GM23338 (cell line): ENCODE measurements at regions not wholly inside any gene's neighbourhood (a gene's known extent, or its start where the extent isn't known, plus 50 kb on each side); places are given as distances from the start of the nearest gene placed in this dataset.

Source experiments
- ATAC-seq: fragments of 200-7000 bp; cut with Tn5 transposase; 3 replicates; pipeline ENCODE4 v1.9.1; 2020
- DNase-seq: peaks from one replicate; pipeline ENCODE4 v3.0.0-alpha.2; 2015; ENCODE audit warnings: low spot score
- H2AFZ ChIP-seq: fragments of 200-600 bp; sonication (generic); 2 replicates; pipeline ENCODE4 v1.8.0; 2016; ENCODE audit warnings: antibody characterized with exemption, mild to moderate bottlenecking, moderate library complexity
- H3F3A ChIP-seq: fragments of 200-600 bp; sonication (generic); replicated peaks from 2 replicates; pipeline ENCODE4 v1.8.0; 2017; ENCODE audit warnings: antibody characterized with exemption, mixed run types, low read depth
- H3K27ac ChIP-seq: fragments of 200-600 bp; sonication (generic); 2 replicates; pipeline ENCODE4 v1.6.1; 2016; ENCODE audit warnings: low read depth
- H3K27me3 ChIP-seq: fragments of 200-600 bp; sonication (generic); 2 replicates; pipeline ENCODE4 v1.8.0; 2016; ENCODE audit warnings: mild to moderate bottlenecking, mixed run types, moderate library complexity; ENCODE audit not compliant: insufficient read depth
- H3K36me3 ChIP-seq: fragments of 200-600 bp; sonication (generic); 2 replicates; pipeline ENCODE4 v1.8.0; 2016; ENCODE audit warnings: mild to moderate bottlenecking; ENCODE audit not compliant: insufficient read depth
- H3K4me1 ChIP-seq: fragments of 200-600 bp; sonication (generic); 2 replicates; pipeline ENCODE4 v1.8.0; 2016; ENCODE audit warnings: mild to moderate bottlenecking, moderate library complexity; ENCODE audit not compliant: insufficient read depth
- H3K4me2 ChIP-seq: fragments of 200-600 bp; sonication (generic); 2 replicates; pipeline ENCODE4 v1.7.1; 2017; ENCODE audit warnings: mixed run types
- H3K4me3 ChIP-seq: fragments of 200-600 bp; sonication (generic); 2 replicates; pipeline ENCODE4 v1.6.1; 2016; ENCODE audit warnings: mixed run types
- H3K79me2 ChIP-seq: fragments of 200-600 bp; sonication (generic); replicated peaks from 2 replicates; pipeline ENCODE4 v1.8.0; 2017; ENCODE audit warnings: mild to moderate bottlenecking; ENCODE audit not compliant: insufficient read depth
- H3K9me2 ChIP-seq: fragments of 200-600 bp; sonication (generic); 2 replicates; pipeline ENCODE4 v1.8.0; 2017; ENCODE audit not compliant: insufficient read depth
- H4K20me1 ChIP-seq: fragments of 200-600 bp; sonication (generic); replicated peaks from 2 replicates; pipeline ENCODE4 v1.8.0; 2017; ENCODE audit warnings: mild to moderate bottlenecking; ENCODE audit not compliant: insufficient read depth
- H3K27ac Mint-ChIP-seq: 2 replicates; pipeline ENCODE4 v1.8.0; 2020; ENCODE audit warnings: inconsistent platforms, mild to moderate bottlenecking, moderate library complexity, mixed read lengths
- H3K27me3 Mint-ChIP-seq: 3 replicates; pipeline ENCODE4 v1.8.0; 2022; ENCODE audit warnings: low read depth, mild to moderate bottlenecking, moderate library complexity, mixed read lengths, inconsistent platforms; ENCODE audit not compliant: insufficient read depth, poor library complexity
- H3K36me3 Mint-ChIP-seq: 3 replicates; pipeline ENCODE4 v1.8.0; 2021; ENCODE audit warnings: low read depth, mild to moderate bottlenecking, inconsistent platforms, moderate library complexity, mixed read lengths
- H3K4me1 Mint-ChIP-seq: 3 replicates; pipeline ENCODE4 v1.8.0; 2020; ENCODE audit warnings: mild to moderate bottlenecking, inconsistent platforms, mixed read lengths
- H3K4me3 Mint-ChIP-seq: 3 replicates; pipeline ENCODE4 v1.8.0; 2021; ENCODE audit warnings: moderate library complexity, mild to moderate bottlenecking, inconsistent platforms, mixed read lengths
- H3K9me3 Mint-ChIP-seq: 3 replicates; pipeline ENCODE4 v1.8.0; 2020; ENCODE audit warnings: moderate library complexity, mild to moderate bottlenecking, inconsistent platforms, mixed read lengths
- CREB1 ChIP-seq: fragments of 250-450 bp; sonication (Bioruptor Pico); IDR thresholded peaks from 2 replicates; pipeline ENCODE4 v1.5.0; 2020; ENCODE audit warnings: low read depth, mild to moderate bottlenecking, moderate library complexity
- EZH2 ChIP-seq: fragments of 200-600 bp; sonication (generic); IDR thresholded peaks from one replicate; pipeline ENCODE4 v1.8.0; 2017; ENCODE audit warnings: antibody characterized with exemption, mild to moderate bottlenecking, low read depth; ENCODE audit not compliant: unreplicated experiment
- EZH2phosphoT487 ChIP-seq: fragments of 200-600 bp; sonication (generic); IDR thresholded peaks from one replicate; pipeline ENCODE4 v1.8.1; 2018; ENCODE audit warnings: antibody characterized with exemption; ENCODE audit not compliant: unreplicated experiment
- NANOG ChIP-seq: IDR thresholded peaks from 2 replicates; pipeline ENCODE4 v1.6.1; 2016; ENCODE audit warnings: antibody characterized with exemption, borderline replicate concordance
- POLR2AphosphoS5 ChIP-seq: IDR thresholded peaks from 2 replicates; pipeline ENCODE4 v1.6.1; 2016; ENCODE audit warnings: antibody characterized with exemption, low read depth
- STAT1 ChIP-seq: IDR thresholded peaks from one replicate; pipeline ENCODE4 v1.6.1; 2016; ENCODE audit warnings: antibody characterized with exemption; ENCODE audit not compliant: unreplicated experiment
- ZNF114 ChIP-seq: fragments of 250-450 bp; sonication (Bioruptor Pico); IDR thresholded peaks from 2 replicates; pipeline ENCODE4 v1.5.0; 2020; ENCODE audit warnings: mild to moderate bottlenecking, moderate library complexity
- ZNF331 ChIP-seq: fragments of 250-450 bp; sonication (Bioruptor Pico); IDR thresholded peaks from 2 replicates; pipeline ENCODE4 v1.5.0; 2020; ENCODE audit warnings: low read depth, mild to moderate bottlenecking, moderate library complexity
- TF ChIP-seq, protein P1 (sequence below): IDR thresholded peaks from one replicate; pipeline ENCODE4 v1.6.1; 2018; ENCODE audit warnings: antibody characterized with exemption; ENCODE audit not compliant: unreplicated experiment
- TF ChIP-seq, protein P2 (sequence below): IDR thresholded peaks from 2 replicates; pipeline ENCODE4 v1.6.1; 2016; ENCODE audit warnings: antibody characterized with exemption

DNA sequence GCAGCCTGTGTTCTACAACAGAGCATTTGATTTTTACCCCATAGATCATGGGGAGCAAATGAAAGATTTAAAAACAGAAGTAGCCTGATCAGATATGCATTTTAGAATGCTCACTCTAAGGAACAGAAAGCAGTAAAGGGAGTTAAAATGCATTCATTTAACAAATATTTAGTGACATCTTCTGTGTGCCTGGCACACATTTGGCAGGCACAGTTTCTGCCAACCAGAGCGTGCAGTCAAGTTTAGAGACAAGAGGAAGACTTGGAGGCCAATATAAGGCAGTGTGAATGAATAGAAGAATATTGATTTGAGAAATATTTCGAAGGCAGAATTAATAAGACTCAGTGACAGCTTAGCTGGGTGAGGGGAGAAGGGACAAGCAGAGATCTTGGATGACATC lies 210.1 kb downstream of the KDR start:
- no peak for ATAC-seq
- H3K27me3 Mint-ChIP-seq = no peaks in the 10 kb centered on the region
- peaks cover 14% of the 10 kb centered on the region for H3K4me1 Mint-ChIP-seq

DNA sequence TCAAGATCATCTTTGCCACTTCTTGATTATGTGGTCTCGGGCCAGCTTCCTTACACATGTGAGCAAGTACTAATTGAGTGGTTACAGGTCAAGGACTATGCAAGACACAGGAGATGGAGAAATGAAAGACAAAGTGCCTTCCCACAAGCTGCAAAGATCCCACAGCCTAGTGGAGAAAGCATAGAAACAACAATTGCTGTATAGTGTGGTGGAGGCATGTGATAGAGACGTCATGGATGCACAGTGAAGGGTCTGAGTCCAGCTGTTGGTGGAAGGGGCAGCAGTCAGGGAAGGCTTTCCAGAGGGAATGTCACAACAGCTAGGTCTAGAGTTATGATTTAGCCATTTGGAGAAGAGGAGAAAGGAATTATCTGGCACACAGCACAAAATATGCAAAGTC lies 210.6 kb downstream of the KDR start:
- Histone ChIP-seq H3K4me2 (no peak overlapping the region), H2AFZ (no peak overlapping the region), H3K27me3 (no peaks in the 10 kb centered on the region), H3K36me3 (no peaks in the 10 kb centered on the region), H3F3A (no peaks in the 10 kb centered on the region), H3K9me2 (peaks cover 10% of the 10 kb centered on the region; the same call in 1 of the 2 replicates), H3K4me1 (peaks cover 13% of the 10 kb centered on the region), H4K20me1 (no peaks in the 10 kb centered on the region), H3K79me2 (no peaks in the 10 kb centered on the region), H3K27ac (no peak overlapping the region), H3K4me3 (no peak overlapping the region)
- Mint-ChIP-seq H3K27ac (no peak overlapping the region), H3K36me3 (no peaks in the 10 kb centered on the region), H3K9me3 (no peaks in the 10 kb centered on the region), H3K4me3 (no peak overlapping the region), H3K27me3 (no peaks in the 10 kb centered on the region), H3K4me1 (peaks cover 14% of the 10 kb centered on the region)
- TF ChIP-seq STAT1 (no peak), EZH2phosphoT487 (no peak), POLR2AphosphoS5 (no peak), NANOG (no peak), ZNF331 (CRISPR knock-in tag) (no peak), CREB1 (CRISPR knock-in tag) (no peak), ZNF114 (CRISPR knock-in tag) (no peak)
- TF ChIP-seq, protein P1, sequence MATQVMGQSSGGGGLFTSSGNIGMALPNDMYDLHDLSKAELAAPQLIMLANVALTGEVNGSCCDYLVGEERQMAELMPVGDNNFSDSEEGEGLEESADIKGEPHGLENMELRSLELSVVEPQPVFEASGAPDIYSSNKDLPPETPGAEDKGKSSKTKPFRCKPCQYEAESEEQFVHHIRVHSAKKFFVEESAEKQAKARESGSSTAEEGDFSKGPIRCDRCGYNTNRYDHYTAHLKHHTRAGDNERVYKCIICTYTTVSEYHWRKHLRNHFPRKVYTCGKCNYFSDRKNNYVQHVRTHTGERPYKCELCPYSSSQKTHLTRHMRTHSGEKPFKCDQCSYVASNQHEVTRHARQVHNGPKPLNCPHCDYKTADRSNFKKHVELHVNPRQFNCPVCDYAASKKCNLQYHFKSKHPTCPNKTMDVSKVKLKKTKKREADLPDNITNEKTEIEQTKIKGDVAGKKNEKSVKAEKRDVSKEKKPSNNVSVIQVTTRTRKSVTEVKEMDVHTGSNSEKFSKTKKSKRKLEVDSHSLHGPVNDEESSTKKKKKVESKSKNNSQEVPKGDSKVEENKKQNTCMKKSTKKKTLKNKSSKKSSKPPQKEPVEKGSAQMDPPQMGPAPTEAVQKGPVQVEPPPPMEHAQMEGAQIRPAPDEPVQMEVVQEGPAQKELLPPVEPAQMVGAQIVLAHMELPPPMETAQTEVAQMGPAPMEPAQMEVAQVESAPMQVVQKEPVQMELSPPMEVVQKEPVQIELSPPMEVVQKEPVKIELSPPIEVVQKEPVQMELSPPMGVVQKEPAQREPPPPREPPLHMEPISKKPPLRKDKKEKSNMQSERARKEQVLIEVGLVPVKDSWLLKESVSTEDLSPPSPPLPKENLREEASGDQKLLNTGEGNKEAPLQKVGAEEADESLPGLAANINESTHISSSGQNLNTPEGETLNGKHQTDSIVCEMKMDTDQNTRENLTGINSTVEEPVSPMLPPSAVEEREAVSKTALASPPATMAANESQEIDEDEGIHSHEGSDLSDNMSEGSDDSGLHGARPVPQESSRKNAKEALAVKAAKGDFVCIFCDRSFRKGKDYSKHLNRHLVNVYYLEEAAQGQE = no peak
- TF ChIP-seq, protein P2, sequence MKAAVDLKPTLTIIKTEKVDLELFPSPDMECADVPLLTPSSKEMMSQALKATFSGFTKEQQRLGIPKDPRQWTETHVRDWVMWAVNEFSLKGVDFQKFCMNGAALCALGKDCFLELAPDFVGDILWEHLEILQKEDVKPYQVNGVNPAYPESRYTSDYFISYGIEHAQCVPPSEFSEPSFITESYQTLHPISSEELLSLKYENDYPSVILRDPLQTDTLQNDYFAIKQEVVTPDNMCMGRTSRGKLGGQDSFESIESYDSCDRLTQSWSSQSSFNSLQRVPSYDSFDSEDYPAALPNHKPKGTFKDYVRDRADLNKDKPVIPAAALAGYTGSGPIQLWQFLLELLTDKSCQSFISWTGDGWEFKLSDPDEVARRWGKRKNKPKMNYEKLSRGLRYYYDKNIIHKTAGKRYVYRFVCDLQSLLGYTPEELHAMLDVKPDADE = no peak
- no peak for ATAC-seq
- DNase-seq = no peak

More for the DNA sequence above, 210.1 kb downstream of the KDR start:
- no peak overlapping the region for H3K4me3 ChIP-seq
- DNase-seq = no peak
- H3K4me1 ChIP-seq = peaks cover 13% of the 10 kb centered on the region
- Mint-ChIP-seq H3K36me3 (no peaks in the 10 kb centered on the region), H3K4me3 (no peak overlapping the region), H3K9me3 (no peaks in the 10 kb centered on the region), H3K27ac (no peak overlapping the region)
- TF ChIP-seq ZNF114 (CRISPR knock-in tag) (no peak), EZH2 (no peak)
- H3F3A ChIP-seq = no peaks in the 10 kb centered on the region
- no peak overlapping the region for H2AFZ ChIP-seq
- no peaks in the 10 kb centered on the region for H3K79me2 ChIP-seq
- H3K27ac ChIP-seq = no peak overlapping the region
- H3K27me3 ChIP-seq = no peaks in the 10 kb centered on the region
- no peaks in the 10 kb centered on the region for H4K20me1 ChIP-seq
- no peak overlapping the region for H3K4me2 ChIP-seq
- H3K9me2 ChIP-seq = peaks cover 10% of the 10 kb centered on the region; the same call in 1 of the 2 replicates
- H3K36me3 ChIP-seq = no peaks in the 10 kb centered on the region
